ENCODE measurements at regions not wholly inside any gene's neighbourhood (a gene's known extent, or its start where the extent isn't known, plus 50 kb on each side); places are given as distances from the start of the nearest gene placed in this dataset.

DNA sequence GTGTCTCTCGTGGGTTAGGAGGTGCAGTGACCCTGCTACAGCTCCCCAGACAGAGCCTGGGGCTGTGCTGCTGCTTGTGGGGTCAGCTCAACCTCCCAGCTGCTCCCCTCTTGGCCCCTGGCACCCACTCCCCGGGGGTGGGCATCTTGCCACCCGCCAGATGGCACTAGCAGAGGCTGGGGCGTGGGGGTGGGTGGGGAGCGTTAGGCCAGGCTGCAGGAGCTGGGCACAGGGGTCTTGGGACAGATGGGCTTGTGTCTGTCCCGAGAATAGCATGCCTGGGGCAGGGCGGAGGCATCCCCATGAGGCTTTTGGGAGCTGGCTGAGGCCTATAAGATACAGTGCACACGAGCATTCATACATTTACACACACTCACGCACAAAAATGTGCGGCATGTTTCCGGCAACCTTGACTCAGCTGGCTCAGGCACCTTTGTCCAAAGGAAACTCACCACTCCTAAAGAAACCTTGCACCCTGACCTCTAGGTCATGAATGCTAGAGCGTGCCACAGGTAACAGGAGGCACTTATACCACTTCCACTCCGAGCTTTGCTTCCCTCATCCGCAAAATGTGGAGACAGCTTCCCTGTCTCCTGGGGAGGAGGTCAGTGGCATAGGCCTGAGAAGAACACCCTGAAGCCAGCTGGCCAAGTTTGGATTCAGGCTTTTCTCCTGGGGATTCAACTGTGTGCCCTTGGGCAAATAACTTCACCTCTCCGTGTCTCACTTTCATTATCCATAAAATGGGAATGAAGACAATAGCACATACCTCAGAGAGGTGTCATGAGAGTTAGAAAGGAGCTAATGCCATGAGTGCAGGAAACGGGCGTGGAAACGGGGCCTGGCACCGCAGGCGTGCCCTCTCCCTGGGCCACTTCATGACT is 78.9 kb upstream of the LHX1 start:
- no peak for TF ChIP-seq EMX1 (CRISPR knock-in tag; IDR thresholded peaks at IDR 0.05)
- TF ChIP-seq, protein P1, sequence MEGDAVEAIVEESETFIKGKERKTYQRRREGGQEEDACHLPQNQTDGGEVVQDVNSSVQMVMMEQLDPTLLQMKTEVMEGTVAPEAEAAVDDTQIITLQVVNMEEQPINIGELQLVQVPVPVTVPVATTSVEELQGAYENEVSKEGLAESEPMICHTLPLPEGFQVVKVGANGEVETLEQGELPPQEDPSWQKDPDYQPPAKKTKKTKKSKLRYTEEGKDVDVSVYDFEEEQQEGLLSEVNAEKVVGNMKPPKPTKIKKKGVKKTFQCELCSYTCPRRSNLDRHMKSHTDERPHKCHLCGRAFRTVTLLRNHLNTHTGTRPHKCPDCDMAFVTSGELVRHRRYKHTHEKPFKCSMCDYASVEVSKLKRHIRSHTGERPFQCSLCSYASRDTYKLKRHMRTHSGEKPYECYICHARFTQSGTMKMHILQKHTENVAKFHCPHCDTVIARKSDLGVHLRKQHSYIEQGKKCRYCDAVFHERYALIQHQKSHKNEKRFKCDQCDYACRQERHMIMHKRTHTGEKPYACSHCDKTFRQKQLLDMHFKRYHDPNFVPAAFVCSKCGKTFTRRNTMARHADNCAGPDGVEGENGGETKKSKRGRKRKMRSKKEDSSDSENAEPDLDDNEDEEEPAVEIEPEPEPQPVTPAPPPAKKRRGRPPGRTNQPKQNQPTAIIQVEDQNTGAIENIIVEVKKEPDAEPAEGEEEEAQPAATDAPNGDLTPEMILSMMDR (IDR thresholded peaks at IDR 0.05): no peak
- no peak for TF ChIP-seq FOXJ3 (CRISPR knock-in tag; IDR thresholded peaks at IDR 0.05; ENCODE audit: borderline replicate concordance)
- TF ChIP-seq, protein P2, sequence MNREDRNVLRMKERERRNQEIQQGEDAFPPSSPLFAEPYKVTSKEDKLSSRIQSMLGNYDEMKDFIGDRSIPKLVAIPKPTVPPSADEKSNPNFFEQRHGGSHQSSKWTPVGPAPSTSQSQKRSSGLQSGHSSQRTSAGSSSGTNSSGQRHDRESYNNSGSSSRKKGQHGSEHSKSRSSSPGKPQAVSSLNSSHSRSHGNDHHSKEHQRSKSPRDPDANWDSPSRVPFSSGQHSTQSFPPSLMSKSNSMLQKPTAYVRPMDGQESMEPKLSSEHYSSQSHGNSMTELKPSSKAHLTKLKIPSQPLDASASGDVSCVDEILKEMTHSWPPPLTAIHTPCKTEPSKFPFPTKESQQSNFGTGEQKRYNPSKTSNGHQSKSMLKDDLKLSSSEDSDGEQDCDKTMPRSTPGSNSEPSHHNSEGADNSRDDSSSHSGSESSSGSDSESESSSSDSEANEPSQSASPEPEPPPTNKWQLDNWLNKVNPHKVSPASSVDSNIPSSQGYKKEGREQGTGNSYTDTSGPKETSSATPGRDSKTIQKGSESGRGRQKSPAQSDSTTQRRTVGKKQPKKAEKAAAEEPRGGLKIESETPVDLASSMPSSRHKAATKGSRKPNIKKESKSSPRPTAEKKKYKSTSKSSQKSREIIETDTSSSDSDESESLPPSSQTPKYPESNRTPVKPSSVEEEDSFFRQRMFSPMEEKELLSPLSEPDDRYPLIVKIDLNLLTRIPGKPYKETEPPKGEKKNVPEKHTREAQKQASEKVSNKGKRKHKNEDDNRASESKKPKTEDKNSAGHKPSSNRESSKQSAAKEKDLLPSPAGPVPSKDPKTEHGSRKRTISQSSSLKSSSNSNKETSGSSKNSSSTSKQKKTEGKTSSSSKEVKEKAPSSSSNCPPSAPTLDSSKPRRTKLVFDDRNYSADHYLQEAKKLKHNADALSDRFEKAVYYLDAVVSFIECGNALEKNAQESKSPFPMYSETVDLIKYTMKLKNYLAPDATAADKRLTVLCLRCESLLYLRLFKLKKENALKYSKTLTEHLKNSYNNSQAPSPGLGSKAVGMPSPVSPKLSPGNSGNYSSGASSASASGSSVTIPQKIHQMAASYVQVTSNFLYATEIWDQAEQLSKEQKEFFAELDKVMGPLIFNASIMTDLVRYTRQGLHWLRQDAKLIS (CRISPR knock-in tag; IDR thresholded peaks at IDR 0.05; ENCODE audit: borderline replicate concordance): no peak
- no peak for TF ChIP-seq ZNF121 (CRISPR knock-in tag; IDR thresholded peaks at IDR 0.05)
- TF ChIP-seq, protein P3, sequence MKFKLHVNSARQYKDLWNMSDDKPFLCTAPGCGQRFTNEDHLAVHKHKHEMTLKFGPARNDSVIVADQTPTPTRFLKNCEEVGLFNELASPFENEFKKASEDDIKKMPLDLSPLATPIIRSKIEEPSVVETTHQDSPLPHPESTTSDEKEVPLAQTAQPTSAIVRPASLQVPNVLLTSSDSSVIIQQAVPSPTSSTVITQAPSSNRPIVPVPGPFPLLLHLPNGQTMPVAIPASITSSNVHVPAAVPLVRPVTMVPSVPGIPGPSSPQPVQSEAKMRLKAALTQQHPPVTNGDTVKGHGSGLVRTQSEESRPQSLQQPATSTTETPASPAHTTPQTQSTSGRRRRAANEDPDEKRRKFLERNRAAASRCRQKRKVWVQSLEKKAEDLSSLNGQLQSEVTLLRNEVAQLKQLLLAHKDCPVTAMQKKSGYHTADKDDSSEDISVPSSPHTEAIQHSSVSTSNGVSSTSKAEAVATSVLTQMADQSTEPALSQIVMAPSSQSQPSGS (CRISPR knock-in tag; IDR thresholded peaks at IDR 0.05; ENCODE audit: borderline replicate concordance, low read depth): no peak
- TF ChIP-seq CREM (CRISPR knock-in tag; IDR thresholded peaks at IDR 0.05): no peak
- no peak for TF ChIP-seq JUN (CRISPR knock-in tag; IDR thresholded peaks at IDR 0.05)
- TF ChIP-seq ELF4 (CRISPR knock-in tag; IDR thresholded peaks at IDR 0.05; ENCODE audit: low read depth): no peak
- TF ChIP-seq, protein P4, sequence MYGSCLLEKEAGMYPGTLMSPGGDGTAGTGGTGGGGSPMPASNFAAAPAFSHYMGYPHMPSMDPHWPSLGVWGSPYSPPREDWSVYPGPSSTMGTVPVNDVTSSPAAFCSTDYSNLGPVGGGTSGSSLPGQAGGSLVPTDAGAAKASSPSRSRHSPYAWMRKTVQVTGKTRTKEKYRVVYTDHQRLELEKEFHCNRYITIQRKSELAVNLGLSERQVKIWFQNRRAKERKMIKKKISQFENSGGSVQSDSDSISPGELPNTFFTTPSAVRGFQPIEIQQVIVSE (CRISPR knock-in tag; IDR thresholded peaks at IDR 0.05; ENCODE audit: borderline replicate concordance): no peak
- no peak for TF ChIP-seq CREB1 (CRISPR knock-in tag; IDR thresholded peaks at IDR 0.05)
- TF ChIP-seq TCF7 (CRISPR knock-in tag; IDR thresholded peaks at IDR 0.05; ENCODE audit: low read depth): no peak

Measured in WTC11 (cell line).